ENCODE measurements at regions not wholly inside any gene's neighbourhood (a gene's known extent, or its start where the extent isn't known, plus 50 kb on each side); places are given as distances from the start of the nearest gene placed in this dataset.

DNA sequence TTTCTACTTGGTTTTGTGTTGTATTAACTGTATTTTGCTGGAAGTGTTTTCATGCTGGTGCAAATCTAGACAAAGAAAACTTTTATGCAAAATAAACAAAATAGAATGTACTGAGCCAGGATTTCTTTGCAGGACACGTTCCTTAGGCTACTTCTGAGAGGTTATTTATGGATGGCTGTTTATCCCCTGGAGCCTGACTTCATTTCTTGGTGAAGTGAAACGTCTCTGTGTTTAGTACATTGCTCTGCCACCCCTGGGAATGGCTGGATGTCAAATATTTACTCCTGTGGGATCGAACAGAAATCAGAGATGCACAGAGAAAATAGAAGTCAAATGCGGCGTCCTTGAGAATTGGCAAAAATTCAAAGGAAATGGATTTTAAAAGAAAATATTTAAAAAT lies 327.1 kb upstream of the MPDZ start:
- H3K27ac ChIP-seq (ENCODE audit: insufficient read length, low read depth, low read length) = no peak overlapping the region

More for the DNA sequence above, 327.1 kb upstream of the MPDZ start:
- no peak overlapping the region for H3K14ac ChIP-seq (ENCODE audit: insufficient read depth, low read length)
- H3K9me3 ChIP-seq (ENCODE audit: control insufficient read depth, low read depth, low read length) = no peaks in the 10 kb centered on the region
- no peak overlapping the region for H2AFZ ChIP-seq (ENCODE audit: low read length)
- H3K18ac ChIP-seq (ENCODE audit: insufficient read length, low read depth, low read length) = no peak overlapping the region
- no peaks in the 10 kb centered on the region for H3K27me3 ChIP-seq (ENCODE audit: insufficient read depth, low read length)
- Mint-ChIP-seq H3K4me1 (peaks cover 24 to 29% of the 10 kb centered on the region in 2 experiments), H3K9me3 (no peaks in the 10 kb centered on the region; a peak in 2 of 5 replicates), H3K27me3 (ENCODE audit: low read depth) (no peaks in the 10 kb centered on the region; the same call in 1 of the 2 replicates), H3K4me3 (no peak overlapping the region), H3K27ac (no peak overlapping the region), H3K36me3 (ENCODE audit: insufficient read depth in 1 of 3, low read depth in 3 of 3) (no peaks in the 10 kb centered on the region; a peak in 2 of 7 replicates)
- no peaks in the 10 kb centered on the region for H3K4me1 ChIP-seq (ENCODE audit: insufficient read depth, low read length)
- H2BK15ac ChIP-seq (ENCODE audit: low read depth, low read length) = no peak overlapping the region
- no peak overlapping the region for H2BK5ac ChIP-seq (ENCODE audit: insufficient read length, low read length)
- H3T11ph ChIP-seq (ENCODE audit: low read length) = no peak overlapping the region
- H3K79me2 ChIP-seq (ENCODE audit: insufficient read depth, low read length) = no peaks in the 10 kb centered on the region
- H2BK120ac ChIP-seq (ENCODE audit: low read depth, low read length, poor library complexity, severe bottlenecking) = no peak overlapping the region
- no peaks in the 10 kb centered on the region for H4K20me1 ChIP-seq (ENCODE audit: control insufficient read depth, insufficient read depth, insufficient read length)
- no peak overlapping the region for H2AK5ac ChIP-seq (ENCODE audit: insufficient read length, low read length)
- no peak overlapping the region for H4K8ac ChIP-seq (replicated peaks; ENCODE audit: insufficient read length, low read depth, low read length)
- no CpG with 5 or more reads among the region's 5 CpGs for WGBS (ENCODE audit: extremely low coverage, insufficient read length, low lambda C conversion rate)
- no peak overlapping the region for H2BK12ac ChIP-seq (ENCODE audit: insufficient read length, low read depth, low read length)
- H4K5ac ChIP-seq (ENCODE audit: insufficient read length, low read depth, low read length) = no peak overlapping the region
- H3K23me2 ChIP-seq (ENCODE audit: insufficient read length, low read depth, low read length, poor library complexity, severe bottlenecking) = no peaks in the 10 kb centered on the region
- no peak overlapping the region for H3K4ac ChIP-seq (ENCODE audit: low read depth, low read length)
- no peak overlapping the region for H2BK20ac ChIP-seq (ENCODE audit: low read depth, low read length, poor library complexity, severe bottlenecking)
- no peak for DNase-seq
- no peaks in the 10 kb centered on the region for H3K79me1 ChIP-seq (ENCODE audit: insufficient read depth, low read depth, low read length, poor library complexity, severe bottlenecking)
- no peak overlapping the region for H4K91ac ChIP-seq (ENCODE audit: insufficient read length, low read depth, low read length)
- H3K23ac ChIP-seq (ENCODE audit: insufficient read length, low read depth, low read length) = no peak overlapping the region
- no peak overlapping the region for H3K9ac ChIP-seq (ENCODE audit: extremely low read depth, insufficient read length, low read length)
- no peak overlapping the region for H3K56ac ChIP-seq (ENCODE audit: insufficient read length, low read depth, low read length)
- no peak for TF ChIP-seq CTCF (conservative IDR thresholded peaks at IDR 0.05)
- H3K4me2 ChIP-seq (ENCODE audit: insufficient read depth, insufficient read length, low read length) = no peak overlapping the region
